ENCODE measurements at regions not wholly inside any gene's neighbourhood (a gene's known extent, or its start where the extent isn't known, plus 50 kb on each side); places are given as distances from the start of the nearest gene placed in this dataset.

GRCh38 chr9:24900179-24900578 lies 354.5 kb upstream of the IZUMO3 start:
- Histone ChIP-seq H3K4ac (ENCODE audit: low read length) (no peak overlapping the region), H3K36me3 (replicated peaks in 1 of 2; ENCODE audit: control insufficient read depth in 2 of 2, insufficient read depth in 2 of 2, low read length in 2 of 2) (no peaks in the 10 kb centered on the region), H2BK12ac (ENCODE audit: low read length) (no peak overlapping the region), H3K9ac (ENCODE audit: low read depth, low read length, poor library complexity) (no peak overlapping the region), H2BK120ac (ENCODE audit: low read depth, low read length) (no peak overlapping the region), H4K91ac (ENCODE audit: low read depth, low read length, poor library complexity) (no peak overlapping the region), H2AFZ (ENCODE audit: low read length) (no peak overlapping the region), H2BK5ac (ENCODE audit: low read length) (no peak overlapping the region), H3K9me3 (replicated peaks in 1 of 2; ENCODE audit: control insufficient read depth in 2 of 2, insufficient read depth in 1 of 2, low read depth in 1 of 2, low read length in 2 of 2) (no peaks in the 10 kb centered on the region), H3K4me1 (ENCODE audit: control insufficient read depth in 2 of 2, insufficient read depth in 1 of 2, low read depth in 1 of 2, low read length in 2 of 2) (no peaks in the 10 kb centered on the region), H3K14ac (ENCODE audit: low read length) (no peak overlapping the region), H3K23ac (ENCODE audit: low read depth, low read length, poor library complexity) (no peak overlapping the region), H3K4me3 (ENCODE audit: low read length in 2 of 2) (no peak overlapping the region), H4K8ac (ENCODE audit: low read depth, low read length) (no peak overlapping the region), H3K27ac (replicated peaks; ENCODE audit: low read length) (no peak overlapping the region), H2AK5ac (ENCODE audit: low read depth, low read length) (no peak overlapping the region), H3K4me2 (ENCODE audit: insufficient read depth, low read length, poor library complexity, severe bottlenecking) (no peak overlapping the region), H3K18ac (ENCODE audit: low read length) (no peak overlapping the region), H2BK15ac (ENCODE audit: low read length) (no peak overlapping the region), H3K27me3 (ENCODE audit: control insufficient read depth in 3 of 3, insufficient read depth in 3 of 3, low read depth in 1 of 3, low read length in 3 of 3) (no peaks in the 10 kb centered on the region), H3K79me1 (ENCODE audit: low read depth, low read length) (no peaks in the 10 kb centered on the region)
- DNase-seq (ENCODE audit: low spot score), result no peak

GRCh38 chr9:24899463-24899862 lies 353.8 kb upstream of the IZUMO3 start:
- WGBS, 2 donors (ENCODE audit: extremely low coverage in 2 of 2, insufficient read length in 2 of 2, insufficient replicate concordance in 1 of 2), result no CpG with 5 or more reads among the region's 4 CpGs
- no peak overlapping the region for H3K23ac ChIP-seq (ENCODE audit: low read depth, low read length, poor library complexity)
- no peaks in the 10 kb centered on the region for H3K36me3 ChIP-seq (replicated peaks in 1 of 2; ENCODE audit: control insufficient read depth in 2 of 2, insufficient read depth in 2 of 2, low read length in 2 of 2)

GRCh38 chr9:24897826-24898225 lies 352.1 kb upstream of the IZUMO3 start:
- peak overlapping the region; percentile 43 for H4K8ac ChIP-seq (ENCODE audit: low read depth, low read length)
- no peak overlapping the region for H3K9ac ChIP-seq (ENCODE audit: low read depth, low read length, poor library complexity)
- H2BK120ac ChIP-seq (ENCODE audit: low read depth, low read length), result no peak overlapping the region
- H3K27me3 ChIP-seq (ENCODE audit: control insufficient read depth in 3 of 3, insufficient read depth in 3 of 3, low read depth in 1 of 3, low read length in 3 of 3), result no peaks in the 10 kb centered on the region
- no peaks in the 10 kb centered on the region for H3K9me3 ChIP-seq (replicated peaks in 1 of 2; ENCODE audit: control insufficient read depth in 2 of 2, insufficient read depth in 1 of 2, low read depth in 1 of 2, low read length in 2 of 2)
- H2AK5ac ChIP-seq (ENCODE audit: low read depth, low read length), result no peak overlapping the region
- no peak overlapping the region for H3K18ac ChIP-seq (ENCODE audit: low read length)
- no CpG with 5 or more reads among the region's 15 CpGs for WGBS, 2 donors (ENCODE audit: extremely low coverage in 2 of 2, insufficient read length in 2 of 2, insufficient replicate concordance in 1 of 2)
- H4K91ac ChIP-seq (ENCODE audit: low read depth, low read length, poor library complexity), result no peak overlapping the region
- H2BK15ac ChIP-seq (ENCODE audit: low read length), result no peak overlapping the region
- no peak overlapping the region for H3K23ac ChIP-seq (ENCODE audit: low read depth, low read length, poor library complexity)
- no peak overlapping the region for H2BK12ac ChIP-seq (ENCODE audit: low read length)
- H3K4ac ChIP-seq (ENCODE audit: low read length), result no peak overlapping the region
- DNase-seq (ENCODE audit: low spot score), result no peak
- no peaks in the 10 kb centered on the region for H3K36me3 ChIP-seq (replicated peaks in 1 of 2; ENCODE audit: control insufficient read depth in 2 of 2, insufficient read depth in 2 of 2, low read length in 2 of 2)
- H3K14ac ChIP-seq (ENCODE audit: low read length), result no peak overlapping the region
- no peak overlapping the region for H3K27ac ChIP-seq (replicated peaks; ENCODE audit: low read length)
- H2BK5ac ChIP-seq (ENCODE audit: low read length), result no peak overlapping the region
- no peak overlapping the region for H2AFZ ChIP-seq (ENCODE audit: low read length)
- H3K4me1 ChIP-seq (ENCODE audit: control insufficient read depth in 2 of 2, insufficient read depth in 1 of 2, low read depth in 1 of 2, low read length in 2 of 2), result no peaks in the 10 kb centered on the region
- H3K4me2 ChIP-seq (ENCODE audit: insufficient read depth, low read length, poor library complexity, severe bottlenecking), result no peak overlapping the region
- no peak overlapping the region for H3K4me3 ChIP-seq (ENCODE audit: low read length in 2 of 2)
- no peaks in the 10 kb centered on the region for H3K79me1 ChIP-seq (ENCODE audit: low read depth, low read length)

More at GRCh38 chr9:24899463-24899862, 353.8 kb upstream of the IZUMO3 start:
- no peak overlapping the region for H2BK12ac ChIP-seq (ENCODE audit: low read length)
- H3K27me3 ChIP-seq (ENCODE audit: control insufficient read depth in 3 of 3, insufficient read depth in 3 of 3, low read depth in 1 of 3, low read length in 3 of 3), result no peaks in the 10 kb centered on the region
- no peaks in the 10 kb centered on the region for H3K9me3 ChIP-seq (replicated peaks in 1 of 2; ENCODE audit: control insufficient read depth in 2 of 2, insufficient read depth in 1 of 2, low read depth in 1 of 2, low read length in 2 of 2)
- H4K8ac ChIP-seq (ENCODE audit: low read depth, low read length), result no peak overlapping the region
- H3K4me1 ChIP-seq (ENCODE audit: control insufficient read depth in 2 of 2, insufficient read depth in 1 of 2, low read depth in 1 of 2, low read length in 2 of 2), result no peaks in the 10 kb centered on the region
- no peak overlapping the region for H3K4me3 ChIP-seq (ENCODE audit: low read length in 2 of 2)
- H3K79me1 ChIP-seq (ENCODE audit: low read depth, low read length), result no peaks in the 10 kb centered on the region
- no peak overlapping the region for H3K9ac ChIP-seq (ENCODE audit: low read depth, low read length, poor library complexity)
- H3K4me2 ChIP-seq (ENCODE audit: insufficient read depth, low read length, poor library complexity, severe bottlenecking), result no peak overlapping the region
- H3K18ac ChIP-seq (ENCODE audit: low read length), result no peak overlapping the region
- no peak for DNase-seq (ENCODE audit: low spot score)
- no peak overlapping the region for H2BK5ac ChIP-seq (ENCODE audit: low read length)
- H2AFZ ChIP-seq (ENCODE audit: low read length), result no peak overlapping the region
- no peak overlapping the region for H4K91ac ChIP-seq (ENCODE audit: low read depth, low read length, poor library complexity)
- H3K4ac ChIP-seq (ENCODE audit: low read length), result no peak overlapping the region
- no peak overlapping the region for H3K27ac ChIP-seq (replicated peaks; ENCODE audit: low read length)
- no peak overlapping the region for H2AK5ac ChIP-seq (ENCODE audit: low read depth, low read length)
- H3K14ac ChIP-seq (ENCODE audit: low read length), result no peak overlapping the region
- no peak overlapping the region for H2BK120ac ChIP-seq (ENCODE audit: low read depth, low read length)
- H2BK15ac ChIP-seq (ENCODE audit: low read length), result no peak overlapping the region

- no peak overlapping the region for H3K4ac ChIP-seq (ENCODE audit: low read length)
- no peaks in the 10 kb centered on the region for H3K27me3 ChIP-seq (ENCODE audit: control insufficient read depth in 3 of 3, insufficient read depth in 3 of 3, low read depth in 1 of 3, low read length in 3 of 3)
- H3K4me1 ChIP-seq (ENCODE audit: control insufficient read depth in 2 of 2, insufficient read depth in 1 of 2, low read depth in 1 of 2, low read length in 2 of 2), result no peaks in the 10 kb centered on the region
- no peak overlapping the region for H3K23ac ChIP-seq (ENCODE audit: low read depth, low read length, poor library complexity)
- DNase-seq (ENCODE audit: low spot score), result no peak
- no peak overlapping the region for H2AFZ ChIP-seq (ENCODE audit: low read length)
- WGBS, 2 donors (ENCODE audit: extremely low coverage in 2 of 2, insufficient read length in 2 of 2, insufficient replicate concordance in 1 of 2), result no CpG with 5 or more reads among the region's 3 CpGs
- H3K4me3 ChIP-seq (ENCODE audit: low read length in 2 of 2), result no peak overlapping the region
- H3K18ac ChIP-seq (ENCODE audit: low read length), result no peak overlapping the region
- H4K91ac ChIP-seq (ENCODE audit: low read depth, low read length, poor library complexity), result no peak overlapping the region
- H3K36me3 ChIP-seq (replicated peaks in 1 of 2; ENCODE audit: control insufficient read depth in 2 of 2, insufficient read depth in 2 of 2, low read length in 2 of 2), result no peaks in the 10 kb centered on the region
- no peak overlapping the region for H2BK12ac ChIP-seq (ENCODE audit: low read length)
- H3K9me3 ChIP-seq (replicated peaks in 1 of 2; ENCODE audit: control insufficient read depth in 2 of 2, insufficient read depth in 1 of 2, low read depth in 1 of 2, low read length in 2 of 2), result no peaks in the 10 kb centered on the region
- H3K4me2 ChIP-seq (ENCODE audit: insufficient read depth, low read length, poor library complexity, severe bottlenecking), result no peak overlapping the region
- H3K14ac ChIP-seq (ENCODE audit: low read length), result no peak overlapping the region
- no peak overlapping the region for H2AK5ac ChIP-seq (ENCODE audit: low read depth, low read length)
- no peak overlapping the region for H2BK15ac ChIP-seq (ENCODE audit: low read length)
- H3K79me1 ChIP-seq (ENCODE audit: low read depth, low read length), result no peaks in the 10 kb centered on the region
- H2BK120ac ChIP-seq (ENCODE audit: low read depth, low read length), result no peak overlapping the region
- H3K9ac ChIP-seq (ENCODE audit: low read depth, low read length, poor library complexity), result no peak overlapping the region
- no peak overlapping the region for H2BK5ac ChIP-seq (ENCODE audit: low read length)
- H4K8ac ChIP-seq (ENCODE audit: low read depth, low read length), result no peak overlapping the region
- H3K27ac ChIP-seq (replicated peaks; ENCODE audit: low read length), result no peak overlapping the region
Observed at GRCh38 chr9:24881361-24881760, 335.7 kb upstream of the IZUMO3 start.
